CD4-positive, alpha-beta T cell (primary cell): ENCODE measurements at regions not wholly inside any gene's neighbourhood (a gene's known extent, or its start where the extent isn't known, plus 50 kb on each side); places are given as distances from the start of the nearest gene placed in this dataset.
"Not testable (repeated sequence)": the region's sequence is repeated elsewhere in the genome, so short reads cannot be mapped to it uniquely, and the experiment has no call there.

ENCODE experiments used
- ATAC-seq: fragments of 200-7000 bp; cut with Tn5 transposase; one replicate; pipeline ENCODE4 v1.10.0; 2022; ENCODE audit warnings: mild to moderate bottlenecking; ENCODE audit not compliant: poor library complexity
- CTCF ChIA-PET: fragments of 350-600 bp; sonication (Branson Sonifier 250); formaldehyde crosslinking; loops from one replicate; lab custom pipeline; 2021; ENCODE audit warnings: antibody characterized with exemption, inconsistent platforms; lab: Charles Lee
- POLR2A ChIA-PET: fragments of 350-600 bp; sonication (Branson Sonifier 250); formaldehyde crosslinking; loops from one replicate; lab custom pipeline; 2021; ENCODE audit warnings: antibody characterized with exemption, inconsistent platforms; lab: Charles Lee
- DNase-seq, 14 experiments: peaks; one replicate each; pipeline ENCODE4 v3.0.0-alpha.2; 2013 to 2020; ENCODE audit warnings: mixed read lengths in 2 of 14
- H3K27ac ChIP-seq, 2 donors: one replicate each; pipeline versions ENCODE4 v1.5.1 to v1.7.0; 2013; ENCODE audit warnings: low read length in 2 of 2, low read depth in 1 of 2, mild to moderate bottlenecking in 1 of 2
- H3K27me3 ChIP-seq, 2 experiments: 1 replicate in 1 of 2; 2 replicates in 1 of 2; pipeline versions ENCODE4 v1.6.1 to v1.7.0; 2013; ENCODE audit warnings: low read length in 2 of 2, control low read depth in 1 of 2, mild to moderate bottlenecking in 1 of 2, moderate library complexity in 1 of 2; ENCODE audit not compliant: insufficient read depth in 2 of 2, control insufficient read depth in 1 of 2
- H3K36me3 ChIP-seq: one replicate; pipeline ENCODE4 v1.6.1; 2013; ENCODE audit warnings: low read length, control low read depth; ENCODE audit not compliant: insufficient read depth
- H3K4me1 ChIP-seq: one replicate; pipeline ENCODE4 v1.6.1; 2013; ENCODE audit warnings: low read length, control low read depth; ENCODE audit not compliant: insufficient read depth
- H3K4me3 ChIP-seq: one replicate; pipeline ENCODE4 v1.5.1; 2013; ENCODE audit warnings: mild to moderate bottlenecking, low read length, moderate library complexity
- H3K9me3 ChIP-seq, 2 experiments: 1 replicate in 1 of 2; 2 replicates in 1 of 2; pipeline versions ENCODE4 v1.6.1 to v1.7.0; 2013; ENCODE audit warnings: low read length in 2 of 2, mild to moderate bottlenecking in 2 of 2, control low read depth in 1 of 2, moderate library complexity in 1 of 2; ENCODE audit not compliant: control insufficient read depth in 1 of 2, insufficient read depth in 1 of 2
- H3K27ac Mint-ChIP-seq: one replicate; pipeline ENCODE4 v1.8.0; 2020; ENCODE audit warnings: mixed read lengths
- H3K27me3 Mint-ChIP-seq: one replicate; pipeline ENCODE4 v1.8.0; 2021; ENCODE audit warnings: mixed read lengths
- H3K36me3 Mint-ChIP-seq: one replicate; pipeline ENCODE4 v1.8.0; 2021; ENCODE audit warnings: low read depth, mixed read lengths
- H3K4me1 Mint-ChIP-seq: one replicate; pipeline ENCODE4 v1.8.0; 2021; ENCODE audit warnings: low read depth, mixed read lengths
- H3K4me3 Mint-ChIP-seq: one replicate; pipeline ENCODE4 v1.8.0; 2020; ENCODE audit warnings: mild to moderate bottlenecking, mixed read lengths
- H3K9me3 Mint-ChIP-seq: one replicate; pipeline ENCODE4 v1.8.0; 2020; ENCODE audit warnings: mixed read lengths
- CTCF ChIP-seq: fragments of 200-600 bp; IDR thresholded peaks from one replicate; pipeline ENCODE4 v1.8.0; 2022; ENCODE audit warnings: antibody characterized with exemption, mild to moderate bottlenecking
- intact Hi-C, 2 experiments: fragments of 100-400 bp; cut with DNase I in 1 of 2; cut with micrococcal nuclease in 1 of 2; formaldehyde crosslinking; loops; one replicate each; pipeline versions ENCODE4 v1.15.1 to v1.9.0; 2023 to 2025; cut with DNase I, micrococcal nuclease

- no peaks in the 10 kb centered on the region for H3K36me3 Mint-ChIP-seq
- peaks cover 4% of the 10 kb centered on the region for H3K27me3 Mint-ChIP-seq
- CTCF ChIA-PET, result interaction anchor here (0.6 kb wide), 1 partner anchor 17 kb away, joined by 3 read pairs; no protein-coding TSS in a partner anchor
- intact Hi-C loops, result no loop called here
- POLR2A ChIA-PET, result no interaction called here
- no peak overlapping the region for H3K27ac Mint-ChIP-seq
- Histone ChIP-seq H3K4me1 (no peaks in the 10 kb centered on the region), H3K4me3 (no peak overlapping the region), H3K9me3 (no peaks in the 10 kb centered on the region), H3K36me3 (no peaks in the 10 kb centered on the region), H3K27ac (no peak overlapping the region), H3K27me3 (peaks cover 3 to 10% of the 10 kb centered on the region in 2 experiments)
- ATAC-seq (no peak), DNase-seq (no peak)
- H3K9me3 Mint-ChIP-seq, result no peaks in the 10 kb centered on the region
- H3K4me3 Mint-ChIP-seq, result no peak overlapping the region
- H3K4me1 Mint-ChIP-seq, result no peaks in the 10 kb centered on the region
- TF ChIP-seq CTCF, result no peak
These were observed 93.5 kb upstream of the NEDD4L start for GRCh38 chr18:57950542-57950941.

GRCh38 chr18:57949335-57949734 lies 94.7 kb upstream of the NEDD4L start:
- H3K27ac ChIP-seq, H3K27me3 ChIP-seq, H3K36me3 Mint-ChIP-seq, DNase-seq, H3K4me3 ChIP-seq, H3K4me1 ChIP-seq, H3K36me3 ChIP-seq, ATAC-seq, H3K27ac Mint-ChIP-seq, POLR2A ChIA-PET, H3K9me3 ChIP-seq, H3K4me3 Mint-ChIP-seq, H3K4me1 Mint-ChIP-seq, H3K9me3 Mint-ChIP-seq, intact Hi-C loops, CTCF ChIA-PET, H3K27me3 Mint-ChIP-seq: not testable (repeated sequence)

DNA sequence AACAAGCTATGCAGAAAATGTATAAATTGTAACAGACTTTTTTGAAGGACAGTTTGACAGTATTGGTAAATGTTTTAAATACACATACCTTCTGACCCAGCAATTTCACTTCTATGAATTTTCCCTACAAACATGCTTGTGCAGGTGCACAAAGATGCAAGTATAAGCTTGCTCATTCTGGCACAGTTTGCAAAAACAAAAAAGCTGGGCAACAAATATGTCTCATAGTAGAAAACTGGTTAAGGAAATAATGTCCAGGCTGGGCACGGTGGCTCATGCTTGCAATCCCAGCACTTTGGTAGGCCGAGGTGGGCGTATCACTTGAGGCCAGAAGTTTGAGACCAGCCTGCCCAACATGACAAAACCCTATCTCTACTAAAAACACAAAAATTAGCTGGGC lies 96.9 kb upstream of the NEDD4L start:
- Mint-ChIP-seq H3K9me3 (no peaks in the 10 kb centered on the region), H3K36me3 (no peaks in the 10 kb centered on the region), H3K27me3 (peaks cover 18% of the 10 kb centered on the region), H3K27ac (no peak overlapping the region), H3K4me1 (no peaks in the 10 kb centered on the region), H3K4me3 (no peak overlapping the region)
- intact Hi-C loops, result no loop called here
- Histone ChIP-seq H3K27ac (no peak overlapping the region), H3K4me3 (no peak overlapping the region), H3K27me3 (peaks cover 0 to 3% of the 10 kb centered on the region in 2 experiments), H3K4me1 (no peaks in the 10 kb centered on the region), H3K36me3 (no peaks in the 10 kb centered on the region), H3K9me3 (no peaks in the 10 kb centered on the region)
- ChIA-PET POLR2A (no interaction called here), CTCF (no interaction called here)
- DNase-seq (no peak), ATAC-seq (no peak)
- TF ChIP-seq CTCF, result no peak

GRCh38 chr18:57943723-57944122 lies 100.3 kb upstream of the NEDD4L start:
- H3K27me3 Mint-ChIP-seq, result peaks cover 37% of the 10 kb centered on the region
- no peak for TF ChIP-seq CTCF
- Histone ChIP-seq H3K27me3 (peaks cover 0 to 3% of the 10 kb centered on the region in 2 experiments), H3K4me3 (no peak overlapping the region), H3K9me3 (no peaks in the 10 kb centered on the region), H3K4me1 (no peaks in the 10 kb centered on the region), H3K36me3 (no peaks in the 10 kb centered on the region), H3K27ac (no peak overlapping the region)
- ChIA-PET CTCF (no interaction called here), POLR2A (no interaction called here)
- H3K36me3 Mint-ChIP-seq, result no peaks in the 10 kb centered on the region
- no peak overlapping the region for H3K4me3 Mint-ChIP-seq
- intact Hi-C loops, result no loop called here
- no peak overlapping the region for H3K27ac Mint-ChIP-seq
- no peaks in the 10 kb centered on the region for H3K4me1 Mint-ChIP-seq
- DNase-seq (no peak), ATAC-seq (no peak)
- H3K9me3 Mint-ChIP-seq, result no peaks in the 10 kb centered on the region
